ENCODE measurements at regions not wholly inside any gene's neighbourhood (a gene's known extent, or its start where the extent isn't known, plus 50 kb on each side); places are given as distances from the start of the nearest gene placed in this dataset.
"Not testable (repeated sequence)": the region's sequence is repeated elsewhere in the genome, so short reads cannot be mapped to it uniquely, and the experiment has no call there.

- not testable (repeated sequence) for H3K4me3 ChIP-seq (ENCODE audit: low read depth in 1 of 2, low read length in 2 of 2); H3K27me3 ChIP-seq (ENCODE audit: control insufficient read depth in 1 of 2, insufficient read depth in 2 of 2, low read length in 2 of 2); H3K36me3 ChIP-seq (ENCODE audit: control insufficient read depth in 2 of 2, insufficient read depth in 2 of 2, low read length in 1 of 2); H3K27ac ChIP-seq (ENCODE audit: low read depth in 2 of 2, low read length in 1 of 2); H3K9me3 ChIP-seq (ENCODE audit: control insufficient read depth in 2 of 2, insufficient read depth in 1 of 2, low read depth in 1 of 2, low read length in 1 of 2)
- peaks cover 2 to 18% of the 10 kb centered on the region in 2 donors for H3K4me1 ChIP-seq (ENCODE audit: control insufficient read depth in 2 of 2, insufficient read depth in 2 of 2, low read length in 1 of 2)
- WGBS, 2 donors, result 61 to 70% methylated on average over 4 of the region's 4 CpGs
Observed at GRCh38 chr2:65568656-65569440, 136.4 kb upstream of the SPRED2 start.

DNA sequence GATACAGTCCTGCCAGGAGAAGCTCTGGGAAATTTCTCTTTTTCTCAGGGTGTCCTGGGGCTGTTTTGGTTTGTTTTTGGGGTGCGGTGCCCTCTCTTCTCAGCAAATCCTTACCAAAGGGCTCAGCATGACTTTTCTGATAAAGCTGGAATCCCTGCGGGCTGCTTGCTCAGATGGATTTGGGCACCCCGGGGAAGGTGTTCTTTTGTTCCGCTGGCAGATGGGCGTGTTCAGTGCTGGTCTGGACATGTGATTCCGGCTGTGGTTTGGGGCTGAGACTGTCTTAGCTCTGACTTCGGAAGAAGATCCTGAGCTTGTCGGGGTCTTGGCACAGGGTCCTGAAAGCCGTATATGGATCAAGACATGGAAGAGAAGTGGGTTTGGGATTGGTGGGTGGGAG is 134.2 kb upstream of the SPRED2 start:
- H3K4me3 ChIP-seq (ENCODE audit: low read depth in 1 of 2, low read length in 2 of 2), result no peak overlapping the region
- WGBS, 2 donors, result 33 to 36% methylated on average over 9 of the region's 9 CpGs
- H3K9me3 ChIP-seq (ENCODE audit: control insufficient read depth in 2 of 2, insufficient read depth in 1 of 2, low read depth in 1 of 2, low read length in 1 of 2), result peaks cover 0 to 3% of the 10 kb centered on the region in 2 donors
- H3K4me1 ChIP-seq (ENCODE audit: control insufficient read depth in 2 of 2, insufficient read depth in 2 of 2, low read length in 1 of 2), result peaks cover 4 to 24% of the 10 kb centered on the region in 2 donors
- no peaks in the 10 kb centered on the region for H3K27me3 ChIP-seq (ENCODE audit: control insufficient read depth in 1 of 2, insufficient read depth in 2 of 2, low read length in 2 of 2)
- no peaks in the 10 kb centered on the region for H3K36me3 ChIP-seq (ENCODE audit: control insufficient read depth in 2 of 2, insufficient read depth in 2 of 2, low read length in 1 of 2)
- H3K27ac ChIP-seq (ENCODE audit: low read depth in 2 of 2, low read length in 1 of 2), result peak overlapping the region; percentile 85 to 86

DNA sequence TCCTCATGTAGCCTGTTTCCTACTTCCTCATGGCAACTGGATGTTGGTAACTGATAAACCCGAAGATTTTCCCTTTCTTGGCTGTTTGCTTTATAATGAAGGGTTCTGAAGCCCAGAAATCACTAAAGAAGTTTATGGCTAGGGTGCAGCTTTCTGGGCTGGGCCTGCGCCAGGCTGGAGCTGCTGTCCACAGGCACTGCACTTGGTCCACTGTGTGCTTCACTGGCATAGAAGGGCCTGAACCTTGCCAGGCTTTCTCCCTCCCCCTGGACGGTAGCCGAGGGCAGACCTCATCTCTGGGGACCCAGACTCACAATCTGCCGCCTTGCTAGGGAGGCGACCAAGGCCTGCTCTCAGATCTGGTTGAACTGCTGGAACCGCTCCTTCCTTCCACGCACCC is 133.3 kb upstream of the SPRED2 start:
- Histone ChIP-seq H3K27ac (ENCODE audit: low read depth in 2 of 2, low read length in 1 of 2) (peak overlapping the region; percentile 78 to 82), H3K9me3 (ENCODE audit: control insufficient read depth in 2 of 2, insufficient read depth in 1 of 2, low read depth in 1 of 2, low read length in 1 of 2) (peaks cover 0 to 3% of the 10 kb centered on the region in 2 donors), H3K4me1 (ENCODE audit: control insufficient read depth in 2 of 2, insufficient read depth in 2 of 2, low read length in 1 of 2) (peaks cover 4 to 24% of the 10 kb centered on the region in 2 donors), H3K4me3 (ENCODE audit: low read depth in 1 of 2, low read length in 2 of 2) (no peak overlapping the region), H3K27me3 (ENCODE audit: control insufficient read depth in 1 of 2, insufficient read depth in 2 of 2, low read length in 2 of 2) (no peaks in the 10 kb centered on the region), H3K36me3 (ENCODE audit: control insufficient read depth in 2 of 2, insufficient read depth in 2 of 2, low read length in 1 of 2) (no peaks in the 10 kb centered on the region)
- 51 to 61% methylated on average over 8 of the region's 8 CpGs for WGBS, 2 donors

- 91 to 99% methylated on average over 4 of the region's 4 CpGs for WGBS, 2 donors
- Histone ChIP-seq H3K9me3 (ENCODE audit: control insufficient read depth in 2 of 2, insufficient read depth in 1 of 2, low read depth in 1 of 2, low read length in 1 of 2) (peaks cover 1 to 3% of the 10 kb centered on the region in 2 donors), H3K4me1 (ENCODE audit: control insufficient read depth in 2 of 2, insufficient read depth in 2 of 2, low read length in 1 of 2) (peaks cover 4 to 24% of the 10 kb centered on the region in 2 donors), H3K4me3 (ENCODE audit: low read depth in 1 of 2, low read length in 2 of 2) (no peak overlapping the region), H3K27me3 (ENCODE audit: control insufficient read depth in 1 of 2, insufficient read depth in 2 of 2, low read length in 2 of 2) (no peaks in the 10 kb centered on the region), H3K36me3 (ENCODE audit: control insufficient read depth in 2 of 2, insufficient read depth in 2 of 2, low read length in 1 of 2) (no peaks in the 10 kb centered on the region), H3K27ac (ENCODE audit: low read depth in 2 of 2, low read length in 1 of 2) (no peak overlapping the region)
Observed at GRCh38 chr2:65564299-65564698, 131.9 kb upstream of the SPRED2 start.

GRCh38 chr2:65562890-65563289 is 130.5 kb upstream of the SPRED2 start:
- H3K27me3 ChIP-seq (ENCODE audit: control insufficient read depth in 1 of 2, insufficient read depth in 2 of 2, low read length in 2 of 2), result no peaks in the 10 kb centered on the region
- peak overlapping the region in 1 of 2 donors; percentile 24 for H3K27ac ChIP-seq (ENCODE audit: low read depth in 2 of 2, low read length in 1 of 2)
- no peaks in the 10 kb centered on the region for H3K36me3 ChIP-seq (ENCODE audit: control insufficient read depth in 2 of 2, insufficient read depth in 2 of 2, low read length in 1 of 2)
- no peak overlapping the region for H3K4me3 ChIP-seq (ENCODE audit: low read depth in 1 of 2, low read length in 2 of 2)
- H3K9me3 ChIP-seq (ENCODE audit: control insufficient read depth in 2 of 2, insufficient read depth in 1 of 2, low read depth in 1 of 2, low read length in 1 of 2), result peaks cover 2 to 3% of the 10 kb centered on the region in 2 donors
- WGBS, 2 donors, result 55 to 64% methylated on average over 3 of the region's 3 CpGs
- peaks cover 4 to 24% of the 10 kb centered on the region in 2 donors for H3K4me1 ChIP-seq (ENCODE audit: control insufficient read depth in 2 of 2, insufficient read depth in 2 of 2, low read length in 1 of 2)

DNA sequence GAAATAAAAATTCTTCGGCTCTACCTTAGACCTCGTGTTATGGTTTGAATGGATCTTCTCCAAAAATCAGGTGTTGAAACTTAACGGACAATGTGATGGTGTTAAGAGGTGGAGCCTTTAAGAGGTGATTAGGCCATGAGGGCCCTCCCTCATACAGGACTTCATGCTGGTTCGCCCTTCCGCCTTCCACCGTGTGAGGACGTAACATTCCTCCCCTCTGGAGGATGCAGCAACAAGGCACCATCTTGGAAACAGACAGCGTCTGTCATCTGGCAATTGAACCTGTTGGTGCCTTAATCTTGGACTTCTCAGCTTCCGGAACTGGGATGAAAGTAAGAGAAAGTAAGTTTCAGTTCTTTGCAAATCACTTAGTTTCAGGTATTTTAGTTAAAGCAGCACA is 126.3 kb upstream of the SPRED2 start:
- H3K4me3 ChIP-seq (ENCODE audit: low read depth in 1 of 2, low read length in 2 of 2), result no peak overlapping the region
- WGBS, 2 donors, result 80 to 86% methylated on average over 9 of the region's 9 CpGs
- H3K36me3 ChIP-seq (ENCODE audit: control insufficient read depth in 2 of 2, insufficient read depth in 2 of 2, low read length in 1 of 2), result no peaks in the 10 kb centered on the region
- peaks cover 2 to 6% of the 10 kb centered on the region in 2 donors for H3K4me1 ChIP-seq (ENCODE audit: control insufficient read depth in 2 of 2, insufficient read depth in 2 of 2, low read length in 1 of 2)
- no peak overlapping the region for H3K27ac ChIP-seq (ENCODE audit: low read depth in 2 of 2, low read length in 1 of 2)
- H3K9me3 ChIP-seq (ENCODE audit: control insufficient read depth in 2 of 2, insufficient read depth in 1 of 2, low read depth in 1 of 2, low read length in 1 of 2), result peaks cover 0 to 2% of the 10 kb centered on the region in 2 donors
- no peaks in the 10 kb centered on the region for H3K27me3 ChIP-seq (ENCODE audit: control insufficient read depth in 1 of 2, insufficient read depth in 2 of 2, low read length in 2 of 2)

- H3K9me3 ChIP-seq (ENCODE audit: control insufficient read depth in 2 of 2, insufficient read depth in 1 of 2, low read depth in 1 of 2, low read length in 1 of 2), result peaks cover 0 to 2% of the 10 kb centered on the region in 2 donors
- H3K27me3 ChIP-seq (ENCODE audit: control insufficient read depth in 1 of 2, insufficient read depth in 2 of 2, low read length in 2 of 2), result no peaks in the 10 kb centered on the region
- H3K36me3 ChIP-seq (ENCODE audit: control insufficient read depth in 2 of 2, insufficient read depth in 2 of 2, low read length in 1 of 2), result no peaks in the 10 kb centered on the region
- H3K27ac ChIP-seq (ENCODE audit: low read depth in 2 of 2, low read length in 1 of 2), result no peak overlapping the region
- H3K4me1 ChIP-seq (ENCODE audit: control insufficient read depth in 2 of 2, insufficient read depth in 2 of 2, low read length in 1 of 2), result peaks cover 1 to 4% of the 10 kb centered on the region in 2 donors
- WGBS, 2 donors, result 85 to 89% methylated on average over 5 of the region's 5 CpGs
- H3K4me3 ChIP-seq (ENCODE audit: low read depth in 1 of 2, low read length in 2 of 2), result no peak overlapping the region
Observed at GRCh38 chr2:65557616-65558573, 125.5 kb upstream of the SPRED2 start.

- Histone ChIP-seq H3K4me3 (ENCODE audit: low read depth in 1 of 2, low read length in 2 of 2) (no peak overlapping the region), H3K4me1 (ENCODE audit: control insufficient read depth in 2 of 2, insufficient read depth in 2 of 2, low read length in 1 of 2) (no peaks in the 10 kb centered on the region), H3K27ac (ENCODE audit: low read depth in 2 of 2, low read length in 1 of 2) (no peak overlapping the region), H3K9me3 (ENCODE audit: control insufficient read depth in 2 of 2, insufficient read depth in 1 of 2, low read depth in 1 of 2, low read length in 1 of 2) (peaks cover 0 to 2% of the 10 kb centered on the region in 2 donors), H3K27me3 (ENCODE audit: control insufficient read depth in 1 of 2, insufficient read depth in 2 of 2, low read length in 2 of 2) (no peaks in the 10 kb centered on the region), H3K36me3 (ENCODE audit: control insufficient read depth in 2 of 2, insufficient read depth in 2 of 2, low read length in 1 of 2) (no peaks in the 10 kb centered on the region)
- 68 to 71% methylated on average over 9 of the region's 9 CpGs for WGBS, 2 donors
Observed at GRCh38 chr2:65554765-65555591, 122.6 kb upstream of the SPRED2 start.

GRCh38 chr2:65553504-65554074 is 121.2 kb upstream of the SPRED2 start:
- Histone ChIP-seq H3K27me3 (ENCODE audit: control insufficient read depth in 1 of 2, insufficient read depth in 2 of 2, low read length in 2 of 2) (no peaks in the 10 kb centered on the region), H3K36me3 (ENCODE audit: control insufficient read depth in 2 of 2, insufficient read depth in 2 of 2, low read length in 1 of 2) (no peaks in the 10 kb centered on the region), H3K4me3 (ENCODE audit: low read depth in 1 of 2, low read length in 2 of 2) (no peak overlapping the region), H3K27ac (ENCODE audit: low read depth in 2 of 2, low read length in 1 of 2) (no peak overlapping the region), H3K9me3 (ENCODE audit: control insufficient read depth in 2 of 2, insufficient read depth in 1 of 2, low read depth in 1 of 2, low read length in 1 of 2) (no peaks in the 10 kb centered on the region), H3K4me1 (ENCODE audit: control insufficient read depth in 2 of 2, insufficient read depth in 2 of 2, low read length in 1 of 2) (no peaks in the 10 kb centered on the region)
- 49 to 52% methylated on average over 10 of the region's 10 CpGs for WGBS, 2 donors
